Lung (tissue), 11 donors: ENCODE measurements at regions not wholly inside any gene's neighbourhood (a gene's known extent, or its start where the extent isn't known, plus 50 kb on each side); places are given as distances from the start of the nearest gene placed in this dataset.

ENCODE experiments used
- ATAC-seq: fragments of 200-7000 bp; cut with Tn5 transposase; one replicate; pipeline ENCODE4 v1.9.1; 2020; ENCODE audit warnings: moderate number of reproducible peaks; ENCODE audit not compliant: insufficient read depth, low FRiP score
- DNase-seq, 3 donors: peaks; one replicate each; pipeline ENCODE4 v3.0.0-alpha.2; 2013 to 2017
- H3K27ac ChIP-seq, 2 donors: one replicate each; pipeline ENCODE4 v1.5.1; 2013; ENCODE audit warnings: mild to moderate bottlenecking in 2 of 2, moderate library complexity in 2 of 2, control low read depth in 1 of 2, inconsistent platforms in 1 of 2, low read depth in 1 of 2, low read length in 1 of 2
- H3K27me3 ChIP-seq, 3 donors: one replicate each; pipeline ENCODE4 v1.5.1; 2013; ENCODE audit warnings: low read length in 2 of 3; ENCODE audit not compliant: control insufficient read depth in 3 of 3, insufficient read depth in 3 of 3
- H3K36me3 ChIP-seq, 4 donors: one replicate each; pipeline ENCODE4 v1.5.1; 2013; ENCODE audit warnings: low read length in 4 of 4, mild to moderate bottlenecking in 1 of 4, moderate library complexity in 1 of 4; ENCODE audit not compliant: control insufficient read depth in 4 of 4, insufficient read depth in 4 of 4
- H3K4me1 ChIP-seq, 5 donors: one replicate each; pipeline ENCODE4 v1.5.1; 2013; ENCODE audit warnings: low read length in 5 of 5, mild to moderate bottlenecking in 2 of 5, moderate library complexity in 1 of 5; ENCODE audit not compliant: control insufficient read depth in 5 of 5, insufficient read depth in 5 of 5
- H3K4me3 ChIP-seq: one replicate; pipeline ENCODE4 v1.5.1; 2013; ENCODE audit warnings: mild to moderate bottlenecking, control low read depth, moderate library complexity
- H3K9ac ChIP-seq, 2 donors: one replicate each; pipeline ENCODE4 v1.5.1; 2013; ENCODE audit warnings: low read length in 2 of 2, control low read depth in 1 of 2; ENCODE audit not compliant: insufficient read depth in 1 of 2
- H3K9me3 ChIP-seq, 4 donors: one replicate each; pipeline ENCODE4 v1.5.1; 2013; ENCODE audit warnings: low read length in 3 of 4, mild to moderate bottlenecking in 1 of 4, moderate library complexity in 1 of 4; ENCODE audit not compliant: control insufficient read depth in 4 of 4, insufficient read depth in 3 of 4
- CTCF ChIP-seq: IDR thresholded peaks from 2 replicates; pipeline ENCODE4 v1.5.1; 2012; ENCODE audit warnings: mild to moderate bottlenecking; ENCODE audit errors: control extremely low read depth, extremely low read depth
- WGBS, 2 donors: extraction: QIAGEN DNeasy Blood & Tissue Kit; methylation state at CpG; one replicate each; pipeline ENCODE4 v1.1.7; 2013; 5-methylcytosine and 5-hydroxymethylcytosine counted together
- donor health status: control.
- donor health status: control.
- donor health status: Bipolar disorder and iron deficiency.
- donor health status: healthy.
- donor health status: DM: yes; HTN: yes; CAD: no.

- Histone ChIP-seq H3K27ac (no peak overlapping the region), H3K9ac (no peak overlapping the region), H3K9me3 (peaks cover 0 to 3% (median 0%) of the 10 kb centered on the region in 4 donors), H3K27me3 (no peaks in the 10 kb centered on the region), H3K4me3 (no peak overlapping the region), H3K36me3 (no peaks in the 10 kb centered on the region), H3K4me1 (no peaks in the 10 kb centered on the region)
- WGBS, 2 donors = 64 to 70% methylated on average over 6 of the region's 6 CpGs
- DNase-seq (no peak), ATAC-seq (no peak)
- no peak for TF ChIP-seq CTCF
Observed at GRCh38 chr16:26491101-26491670, 575.5 kb upstream of the C16orf82 start.

GRCh38 chr16:26491962-26492361 lies 574.8 kb upstream of the C16orf82 start:
- no peak for TF ChIP-seq CTCF
- no peak overlapping the region for H3K27ac ChIP-seq
- H3K4me1 ChIP-seq = no peaks in the 10 kb centered on the region
- DNase-seq (no peak), ATAC-seq (no peak)
- peaks cover 0 to 3% (median 0%) of the 10 kb centered on the region in 4 donors for H3K9me3 ChIP-seq
- 77 to 78% methylated on average over 6 of the region's 6 CpGs for WGBS, 2 donors
- H3K4me3 ChIP-seq = no peak overlapping the region
- H3K9ac ChIP-seq = no peak overlapping the region
- no peaks in the 10 kb centered on the region for H3K27me3 ChIP-seq
- no peaks in the 10 kb centered on the region for H3K36me3 ChIP-seq

GRCh38 chr16:26493751-26494150 lies 573.0 kb upstream of the C16orf82 start:
- Histone ChIP-seq H3K27ac (no peak overlapping the region), H3K9me3 (peaks cover 0 to 3% (median 0%) of the 10 kb centered on the region in 4 donors), H3K4me3 (no peak overlapping the region), H3K4me1 (no peaks in the 10 kb centered on the region), H3K9ac (no peak overlapping the region), H3K27me3 (no peaks in the 10 kb centered on the region), H3K36me3 (no peaks in the 10 kb centered on the region)
- WGBS, 2 donors = 50 to 60% methylated on average over 1 of the region's 1 CpG
- no peak for TF ChIP-seq CTCF
- ATAC-seq (no peak), DNase-seq (no peak)

- TF ChIP-seq CTCF = no peak
- WGBS, 2 donors = 70 to 76% methylated on average over 3 of the region's 3 CpGs
- Histone ChIP-seq H3K27ac (no peak overlapping the region), H3K4me1 (no peaks in the 10 kb centered on the region), H3K9ac (no peak overlapping the region), H3K9me3 (no peaks in the 10 kb centered on the region), H3K36me3 (no peaks in the 10 kb centered on the region), H3K4me3 (no peak overlapping the region), H3K27me3 (no peaks in the 10 kb centered on the region)
- no peak for ATAC-seq
- DNase-seq = no peak
Observed at GRCh38 chr16:26497896-26498295, 568.8 kb upstream of the C16orf82 start.
